Heart right ventricle (tissue), 16 donors: ENCODE measurements at regions not wholly inside any gene's neighbourhood (a gene's known extent, or its start where the extent isn't known, plus 50 kb on each side); places are given as distances from the start of the nearest gene placed in this dataset.

Source experiments
- ATAC-seq, 8 donors: fragments of 200-7000 bp; cut with Tn5 transposase; one replicate each; pipeline ENCODE4 v1.9.1; 2020; ENCODE audit warnings: mild to moderate bottlenecking in 8 of 8, moderate library complexity in 8 of 8, moderate number of reproducible peaks in 1 of 8
- DNase-seq, 2 donors: peaks; one replicate each; pipeline ENCODE4 v3.0.0-alpha.2; 2020
- H3K27ac ChIP-seq, 10 donors: fragments of 200-600 bp; sonication (generic) in 2 of 10; one replicate each; pipeline versions ENCODE4 v1.5.0 to v1.8.0; 2020 to 2022; ENCODE audit warnings: mild to moderate bottlenecking in 3 of 10
- H3K27me3 ChIP-seq, 7 donors: fragments of 200-600 bp; one replicate each; pipeline ENCODE4 v1.8.0; 2021 to 2022; ENCODE audit warnings: mild to moderate bottlenecking in 2 of 7
- H3K36me3 ChIP-seq, 9 donors: fragments of 200-600 bp; sonication (generic) in 1 of 9; one replicate each; pipeline versions ENCODE4 v1.5.0 to v1.8.0; 2020 to 2022; ENCODE audit warnings: mild to moderate bottlenecking in 2 of 9
- H3K4me1 ChIP-seq, 9 donors: fragments of 200-600 bp; sonication (generic) in 1 of 9; one replicate each; pipeline versions ENCODE4 v1.5.0 to v1.8.0; 2020 to 2022; ENCODE audit warnings: mild to moderate bottlenecking in 4 of 9
- H3K4me3 ChIP-seq, 10 donors: fragments of 200-600 bp; sonication (generic) in 2 of 10; one replicate each; pipeline versions ENCODE4 v1.5.0 to v1.8.0; 2020 to 2022; ENCODE audit warnings: mild to moderate bottlenecking in 7 of 10, moderate library complexity in 2 of 10
- H3K9me3 ChIP-seq, 11 donors: fragments of 200-600 bp in 10 of 11; sonication (generic) in 2 of 11; one replicate each; pipeline versions ENCODE4 v1.5.0 to v1.8.0; 2013 to 2022; ENCODE audit warnings: mild to moderate bottlenecking in 2 of 11, control low read depth in 1 of 11, moderate library complexity in 1 of 11
- CTCF ChIP-seq, 9 donors: fragments of 200-600 bp; sonication (generic) in 2 of 9; IDR thresholded peaks; one replicate each; pipeline versions ENCODE4 v1.5.0 to v1.8.0; 2021 to 2022; ENCODE audit warnings: antibody characterized with exemption in 9 of 9, mild to moderate bottlenecking in 5 of 9, moderate library complexity in 1 of 9
- WGBS, 2 donors: extraction: QIAGEN DNeasy Blood & Tissue Kit; methylation state at CpG; one replicate each; pipeline ENCODE4 v1.1.7; 2013; ENCODE audit warnings: inconsistent platforms in 1 of 2; 5-methylcytosine and 5-hydroxymethylcytosine counted together
- intact Hi-C, 10 donors: fragments of 100-400 bp; cut with DNase I; formaldehyde crosslinking; loops; one replicate each; pipeline versions ENCODE4 v1.11.1 to v1.14.2; 2022
- donor health status: Arrhythmogenic right ventricular cardiomyopathy.
- donor health status: ischemic (EF 13 %, LVEDD 7.1; RV severe dilation, severe dysfunction).
- donor health status: healthy with polysubstance abuse.
- donor health status: DM: no; HTN: yes; CAD: no.
- donor health status: DM: no; HTN: no; CAD: no.
- donor health status: ischemic (EF 25% LVEDD 6.9; RV normal size, moderate dysfunction).
- donor health status: ischemic (EF 25% LVEDD 5.7; RV mildly dilated, moderate dysfunction).
- donor health status: healthy.
- donor health status: DM: yes; HTN: yes; CAD: no.
- donor health status: Ischemic cardiomyopathy.
- donor health status: ischemic (EF 35%, LVEDD 5.7; RV mildly dilated, moderate dysfunction).
- donor health status: nonischemic (EF 11% LVEDD 7.7; RV severe dilation, severe dysfunction).
- donor health status: DM: yes; HTN: yes; CAD: no.
- donor health status: PGD.
- donor health status: ischemic (EF 29% LVEDD 5.4; RV normal size, mild dysfunction).
- donor health status: nonischemic (EF 23%, LVEDD 6.1; RV moderate dilation, normal function).

- Histone ChIP-seq H3K27ac (no peak overlapping the region), H3K27me3 (no peaks in the 10 kb centered on the region), H3K4me3 (no peak overlapping the region), H3K4me1 (no peaks in the 10 kb centered on the region), H3K36me3 (no peaks in the 10 kb centered on the region), H3K9me3 (peaks cover 0 to 7% (median 0%) of the 10 kb centered on the region in 11 donors)
- no peak for TF ChIP-seq CTCF (IDR thresholded peaks at IDR 0.05)
- intact Hi-C loops: no loop called here
- no peak for ATAC-seq
- DNase-seq: no peak
Observed at GRCh38 chr4:63553123-63553522, 856.1 kb downstream of the TECRL start.

- WGBS, 2 donors: 69 to 74% methylated on average over 2 of the region's 2 CpGs
- Histone ChIP-seq H3K27ac (no peak overlapping the region), H3K4me1 (no peaks in the 10 kb centered on the region), H3K9me3 (peaks cover 0 to 42% (median 8%) of the 10 kb centered on the region in 11 donors), H3K36me3 (no peaks in the 10 kb centered on the region), H3K27me3 (no peaks in the 10 kb centered on the region), H3K4me3 (no peak overlapping the region)
- TF ChIP-seq CTCF (IDR thresholded peaks at IDR 0.05): no peak
- intact Hi-C loops: no loop called here
- ATAC-seq: no peak
- no peak for DNase-seq
Observed at GRCh38 chr4:63541828-63542227, 867.4 kb downstream of the TECRL start.

GRCh38 chr4:63529581-63530337 is 879.5 kb downstream of the TECRL start:
- H3K27ac ChIP-seq: peak overlapping the region in 1 of 10 donors; percentile 13
- H3K4me1 ChIP-seq: no peaks in the 10 kb centered on the region
- peak in 1 of 2 donors; percentile 4 for DNase-seq
- H3K27me3 ChIP-seq: no peaks in the 10 kb centered on the region
- 62 to 66% methylated on average over 7 of the region's 7 CpGs for WGBS, 2 donors
- H3K36me3 ChIP-seq: no peaks in the 10 kb centered on the region
- peak in 5 of 8 donors; percentile 41 to 83 (median 55) for ATAC-seq
- peaks cover 0 to 10% (median 0%) of the 10 kb centered on the region in 11 donors for H3K9me3 ChIP-seq
- H3K4me3 ChIP-seq: peak overlapping the region in 1 of 10 donors; percentile 22
- intact Hi-C loops: no loop called here
- TF ChIP-seq CTCF (IDR thresholded peaks at IDR 0.05): no peak

- DNase-seq (no peak), ATAC-seq (no peak)
- Histone ChIP-seq H3K36me3 (no peaks in the 10 kb centered on the region), H3K4me1 (no peaks in the 10 kb centered on the region), H3K27ac (peak overlapping the region in 1 of 10 donors; percentile 1), H3K27me3 (no peaks in the 10 kb centered on the region), H3K4me3 (peak overlapping the region in 3 of 10 donors; percentile 5 to 26 (median 22)), H3K9me3 (peaks cover 0 to 10% (median 0%) of the 10 kb centered on the region in 11 donors)
- peak in 3 of 9 donors; percentile 5 to 26 (median 26) for TF ChIP-seq CTCF (IDR thresholded peaks at IDR 0.05)
- WGBS, 2 donors: 40 to 49% methylated on average over 4 of the region's 4 CpGs
- intact Hi-C loops: no loop called here
Observed at GRCh38 chr4:63528256-63528991, 880.8 kb downstream of the TECRL start.
